OCI-LY3 (cell line): ENCODE measurements at regions not wholly inside any gene's neighbourhood (a gene's known extent, or its start where the extent isn't known, plus 50 kb on each side); places are given as distances from the start of the nearest gene placed in this dataset.

Experiments used
- H2AFZ ChIP-seq: fragments of 200-600, 300-600 bp; shearing (Covaris generic); 2 replicates; pipeline ENCODE4 v1.6.0; 2014; ENCODE audit warnings: antibody characterized with exemption, low read depth, low read length
- H3K27ac ChIP-seq: fragments of 200-600, 300-600 bp; sonication (generic); 2 replicates; pipeline ENCODE4 v1.5.1; 2014; ENCODE audit warnings: mild to moderate bottlenecking, low read length, moderate library complexity, mixed read lengths
- H3K27me3 ChIP-seq: fragments of 200-600, 300-600 bp; sonication (generic); 2 replicates; pipeline ENCODE4 v1.6.1; 2014; ENCODE audit warnings: low read depth, low read length, mixed read lengths
- H3K36me3 ChIP-seq: fragments of 200-600, 300-600 bp; sonication (generic); replicated peaks from 2 replicates; pipeline ENCODE3; 2014; ENCODE audit warnings: low read depth, low read length, mixed read lengths
- H3K4me1 ChIP-seq: fragments of 300-600, 200-600 bp; sonication (generic); 2 replicates; pipeline ENCODE4 v1.6.1; 2014; ENCODE audit warnings: low read length, mixed read lengths
- H3K4me2 ChIP-seq: fragments of 200-600, 300-600 bp; sonication (generic); 2 replicates; pipeline ENCODE4 v1.6.1; 2014; ENCODE audit warnings: low read length, mixed read lengths
- H3K4me3 ChIP-seq: fragments of 300-600, 200-600 bp; sonication (generic); 2 replicates; pipeline ENCODE4 v1.5.1; 2014; ENCODE audit warnings: antibody characterized with exemption, mild to moderate bottlenecking, low read length, moderate library complexity
- H3K79me2 ChIP-seq: fragments of 300-600, 200-600 bp; shearing (Covaris generic); 2 replicates; pipeline ENCODE4 v1.6.1; 2014; ENCODE audit warnings: mild to moderate bottlenecking, low read length, mixed read lengths
- H3K9ac ChIP-seq: fragments of 300-600, 200-600 bp; shearing (Covaris generic); 2 replicates; pipeline ENCODE4 v1.6.0; 2014; ENCODE audit warnings: mild to moderate bottlenecking, low read length, moderate library complexity
- H3K9me3 ChIP-seq: fragments of 200-600, 300-600 bp; shearing (Covaris generic); 2 replicates; pipeline ENCODE4 v1.6.1; 2014; ENCODE audit warnings: low read length, mixed read lengths; ENCODE audit not compliant: insufficient read depth
- H4K20me1 ChIP-seq: fragments of 200-600, 300-600 bp; sonication (generic); 2 replicates; pipeline ENCODE4 v1.6.1; 2016; ENCODE audit warnings: low read length, mixed read lengths; ENCODE audit not compliant: insufficient read depth
- EZH2phosphoT487 ChIP-seq: fragments of 200-600 bp; shearing (Covaris generic); IDR thresholded peaks from 2 replicates; pipeline ENCODE4 v1.6.1; 2018; ENCODE audit warnings: antibody characterized with exemption, mixed run types, low read depth
- TF ChIP-seq, protein P1 (sequence below): fragments of 200-600, 300-600 bp; sonication (generic); IDR thresholded peaks from 2 replicates; pipeline ENCODE4 v1.5.1; 2014; ENCODE audit warnings: antibody characterized with exemption, low read length, low read depth

DNA sequence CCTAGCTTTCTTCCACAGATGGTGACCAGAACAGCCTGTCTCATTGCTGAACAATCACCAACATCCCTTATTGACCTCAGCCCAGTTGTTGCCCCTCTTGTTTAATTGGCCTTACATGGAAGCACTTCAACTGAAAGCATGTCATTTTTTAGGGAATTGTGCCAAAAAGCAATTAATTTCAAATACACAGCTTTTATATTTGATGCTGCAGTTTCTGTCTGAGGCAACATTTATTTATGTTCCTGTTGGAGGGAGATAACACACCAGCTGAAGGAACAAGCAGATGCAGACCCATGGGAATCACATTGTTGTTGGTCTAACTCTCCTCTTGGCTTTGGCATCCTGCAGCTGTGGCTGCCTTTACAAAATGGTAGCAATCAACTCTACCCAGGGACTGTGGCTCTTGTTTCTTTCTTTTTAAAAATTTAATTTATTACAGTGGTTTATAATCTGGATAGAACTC, 498.1 kb upstream of the RGMA start:
- H3K9ac ChIP-seq, result no peak overlapping the region
- no peak overlapping the region for H3K4me2 ChIP-seq
- H3K4me3 ChIP-seq, result no peak overlapping the region
- H3K36me3 ChIP-seq, result no peaks in the 10 kb centered on the region
- H4K20me1 ChIP-seq, result no peaks in the 10 kb centered on the region
- TF ChIP-seq EZH2phosphoT487, result no peak
- TF ChIP-seq, protein P1, sequence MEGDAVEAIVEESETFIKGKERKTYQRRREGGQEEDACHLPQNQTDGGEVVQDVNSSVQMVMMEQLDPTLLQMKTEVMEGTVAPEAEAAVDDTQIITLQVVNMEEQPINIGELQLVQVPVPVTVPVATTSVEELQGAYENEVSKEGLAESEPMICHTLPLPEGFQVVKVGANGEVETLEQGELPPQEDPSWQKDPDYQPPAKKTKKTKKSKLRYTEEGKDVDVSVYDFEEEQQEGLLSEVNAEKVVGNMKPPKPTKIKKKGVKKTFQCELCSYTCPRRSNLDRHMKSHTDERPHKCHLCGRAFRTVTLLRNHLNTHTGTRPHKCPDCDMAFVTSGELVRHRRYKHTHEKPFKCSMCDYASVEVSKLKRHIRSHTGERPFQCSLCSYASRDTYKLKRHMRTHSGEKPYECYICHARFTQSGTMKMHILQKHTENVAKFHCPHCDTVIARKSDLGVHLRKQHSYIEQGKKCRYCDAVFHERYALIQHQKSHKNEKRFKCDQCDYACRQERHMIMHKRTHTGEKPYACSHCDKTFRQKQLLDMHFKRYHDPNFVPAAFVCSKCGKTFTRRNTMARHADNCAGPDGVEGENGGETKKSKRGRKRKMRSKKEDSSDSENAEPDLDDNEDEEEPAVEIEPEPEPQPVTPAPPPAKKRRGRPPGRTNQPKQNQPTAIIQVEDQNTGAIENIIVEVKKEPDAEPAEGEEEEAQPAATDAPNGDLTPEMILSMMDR, result no peak
- no peaks in the 10 kb centered on the region for H3K4me1 ChIP-seq
- H3K27me3 ChIP-seq, result no peaks in the 10 kb centered on the region
- H3K9me3 ChIP-seq, result no peaks in the 10 kb centered on the region
- no peak overlapping the region for H3K27ac ChIP-seq
- no peak overlapping the region for H2AFZ ChIP-seq
- H3K79me2 ChIP-seq, result no peaks in the 10 kb centered on the region

DNA sequence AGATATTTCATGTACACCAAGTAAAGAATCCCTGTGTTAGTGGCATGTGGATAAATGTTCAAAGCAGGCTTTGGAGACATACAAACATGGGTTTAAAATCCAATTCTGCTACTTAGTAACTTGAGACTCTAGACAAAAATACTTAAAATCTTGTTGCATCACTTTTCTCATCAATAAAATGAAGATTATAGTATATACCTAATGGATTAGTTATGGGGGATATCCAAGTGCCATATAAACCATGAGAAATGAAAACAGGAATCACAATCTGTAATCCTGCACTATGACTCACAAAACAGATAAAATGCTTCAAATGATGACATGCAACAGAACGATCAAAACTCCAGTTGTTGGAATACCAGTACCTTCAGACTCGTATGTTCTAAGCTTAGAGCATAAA, 496.0 kb upstream of the RGMA start:
- Histone ChIP-seq H3K36me3 (no peaks in the 10 kb centered on the region), H3K27me3 (no peaks in the 10 kb centered on the region), H3K79me2 (no peaks in the 10 kb centered on the region), H2AFZ (no peak overlapping the region), H3K9me3 (no peaks in the 10 kb centered on the region), H3K27ac (no peak overlapping the region), H4K20me1 (no peaks in the 10 kb centered on the region), H3K4me3 (no peak overlapping the region), H3K9ac (no peak overlapping the region), H3K4me2 (no peak overlapping the region), H3K4me1 (no peaks in the 10 kb centered on the region)
- TF ChIP-seq, protein P1, result no peak
- no peak for TF ChIP-seq EZH2phosphoT487

DNA sequence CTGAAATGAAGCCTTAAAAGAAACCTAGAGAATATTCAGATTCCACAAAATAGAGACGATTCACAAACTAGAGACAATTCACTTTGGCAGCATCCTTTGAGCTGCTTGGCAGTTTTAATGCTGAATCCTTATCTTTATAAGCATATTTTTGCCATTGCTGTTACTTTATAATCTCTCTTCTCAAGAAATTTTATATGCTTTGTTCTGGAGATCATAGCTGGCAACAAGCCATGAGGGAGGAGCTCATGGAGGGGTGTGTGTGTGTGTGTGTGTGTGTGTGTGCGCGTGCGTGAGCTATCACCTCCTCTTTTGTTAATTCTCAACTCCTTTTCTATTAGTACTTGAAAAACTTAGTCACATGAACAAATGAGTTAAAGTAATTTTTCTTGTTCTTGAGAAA, 495.0 kb upstream of the RGMA start:
- Histone ChIP-seq H3K4me2 (no peak overlapping the region), H3K27ac (no peak overlapping the region), H3K4me1 (no peaks in the 10 kb centered on the region), H4K20me1 (no peaks in the 10 kb centered on the region), H3K9ac (no peak overlapping the region), H3K79me2 (no peaks in the 10 kb centered on the region), H3K36me3 (no peaks in the 10 kb centered on the region), H3K27me3 (no peaks in the 10 kb centered on the region), H2AFZ (no peak overlapping the region), H3K4me3 (no peak overlapping the region), H3K9me3 (no peaks in the 10 kb centered on the region)
- TF ChIP-seq EZH2phosphoT487, result no peak
- TF ChIP-seq, protein P1, result no peak

DNA sequence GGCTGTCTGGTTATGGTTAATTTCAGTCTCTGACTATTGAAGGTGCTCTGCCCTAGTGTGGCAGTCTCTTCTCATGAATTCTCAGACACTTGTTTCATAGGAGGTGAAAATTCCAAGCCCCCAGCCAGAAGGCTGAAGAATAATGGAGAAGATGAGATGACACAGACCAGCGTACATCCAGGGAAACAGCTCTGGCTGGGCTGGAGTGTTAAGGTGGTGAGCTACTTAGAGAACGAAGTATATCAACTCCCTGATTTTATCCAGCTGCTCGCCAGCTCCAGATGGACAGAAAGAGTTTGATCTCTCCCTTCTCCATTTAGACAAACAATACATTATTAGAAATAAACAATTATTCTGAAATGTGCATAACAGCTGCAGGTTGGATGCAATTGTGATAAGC, 494.5 kb upstream of the RGMA start:
- TF ChIP-seq, protein P1, result no peak
- no peak for TF ChIP-seq EZH2phosphoT487

More for the DNA sequence above, 494.5 kb upstream of the RGMA start:
- Histone ChIP-seq H3K9ac (no peak overlapping the region), H4K20me1 (no peaks in the 10 kb centered on the region), H3K27me3 (no peaks in the 10 kb centered on the region), H3K9me3 (no peaks in the 10 kb centered on the region), H3K4me2 (no peak overlapping the region), H2AFZ (no peak overlapping the region), H3K4me1 (no peaks in the 10 kb centered on the region), H3K36me3 (no peaks in the 10 kb centered on the region), H3K4me3 (no peak overlapping the region), H3K79me2 (no peaks in the 10 kb centered on the region), H3K27ac (no peak overlapping the region)
